IMR-90 (cell line): ENCODE measurements at regions not wholly inside any gene's neighbourhood (a gene's known extent, or its start where the extent isn't known, plus 50 kb on each side); places are given as distances from the start of the nearest gene placed in this dataset.

Experiments
- ATAC-seq: fragments of 200-7000 bp; cut with Tn5 transposase; 2 replicates; pipeline ENCODE4 v1.9.1; 2020; ENCODE audit warnings: low read depth, mild to moderate bottlenecking, moderate library complexity
- BruUV-seq: library from RNA; stranded (reverse); fragments of 400-500 nt; replicated peaks from 2 replicates; lab custom pipeline; 2021; lab: Mats Ljungman, UMichigan
- CTCF ChIA-PET: fragments of 300-600 bp; formaldehyde crosslinking; extraction: SDS; loops from one replicate; lab custom pipeline; 2021; ENCODE audit warnings: antibody characterized with exemption; lab: Yijun Ruan, JAX
- POLR2A ChIA-PET: fragments of 300-600 bp; sonication (Branson Sonifier 250); formaldehyde crosslinking; loops from one replicate; lab custom pipeline; 2022; ENCODE audit warnings: antibody characterized with exemption; ENCODE audit not compliant: unreplicated experiment; lab: Charles Lee
- DNase-seq: peaks from one replicate; pipeline ENCODE4 v3.0.0; 2013
- H2AFZ ChIP-seq: replicated peaks from 2 replicates; pipeline ENCODE3; 2013; ENCODE audit warnings: low read length, mild to moderate bottlenecking; ENCODE audit not compliant: poor library complexity
- H2AK5ac ChIP-seq: 2 replicates; pipeline ENCODE4 v1.6.1; 2013; ENCODE audit warnings: low read depth, low read length, inconsistent platforms
- H2AK9ac ChIP-seq: replicated peaks from 2 replicates; pipeline ENCODE3; 2013; ENCODE audit warnings: mild to moderate bottlenecking, low read depth, low read length, moderate library complexity; ENCODE audit not compliant: poor library complexity
- H2BK120ac ChIP-seq: 2 replicates; pipeline ENCODE4 v1.6.1; 2013; ENCODE audit warnings: low read depth, low read length, inconsistent platforms
- H2BK15ac ChIP-seq: 3 replicates; pipeline ENCODE4 v1.6.1; 2013; ENCODE audit warnings: low read depth, low read length, inconsistent platforms
- H2BK20ac ChIP-seq: 2 replicates; pipeline ENCODE4 v1.6.1; 2013; ENCODE audit warnings: low read depth, mild to moderate bottlenecking, inconsistent platforms, low read length, moderate library complexity
- H2BK5ac ChIP-seq: 2 replicates; pipeline ENCODE4 v1.6.1; 2013; ENCODE audit warnings: mild to moderate bottlenecking, low read depth, low read length, inconsistent platforms; ENCODE audit not compliant: poor library complexity, severe bottlenecking
- H3K14ac ChIP-seq: replicated peaks from 2 replicates; pipeline ENCODE4 v1.6.1; 2013; ENCODE audit warnings: low read depth, low read length, inconsistent platforms
- H3K18ac ChIP-seq: 2 replicates; pipeline ENCODE4 v1.6.1; 2013; ENCODE audit warnings: low read depth, low read length, control low read depth
- H3K23ac ChIP-seq: 2 replicates; pipeline ENCODE4 v1.6.1; 2013; ENCODE audit warnings: low read depth, low read length, inconsistent platforms
- H3K27ac ChIP-seq: 2 replicates; pipeline ENCODE4 v1.5.1; 2013; ENCODE audit warnings: mild to moderate bottlenecking, control low read depth, low read length; ENCODE audit not compliant: insufficient read depth
- H3K27me3 ChIP-seq: 2 replicates; pipeline ENCODE4 v1.6.1; 2013; ENCODE audit warnings: low read length; ENCODE audit not compliant: control insufficient read depth, insufficient read depth
- H3K36me3 ChIP-seq: 2 replicates; pipeline ENCODE4 v1.6.1; 2013; ENCODE audit warnings: low read length, mixed read lengths; ENCODE audit not compliant: control insufficient read depth, insufficient read depth
- H3K4ac ChIP-seq: 2 replicates; pipeline ENCODE4 v1.6.1; 2013; ENCODE audit warnings: low read depth, low read length, inconsistent platforms
- H3K4me1 ChIP-seq: 2 replicates; pipeline ENCODE4 v1.6.1; 2013; ENCODE audit warnings: low read length, mixed read lengths; ENCODE audit not compliant: control insufficient read depth, insufficient read depth
- H3K4me2 ChIP-seq: 2 replicates; pipeline ENCODE4 v1.6.1; 2013; ENCODE audit warnings: low read depth, mild to moderate bottlenecking, control low read depth, low read length, moderate library complexity
- H3K4me3 ChIP-seq: 2 replicates; pipeline ENCODE4 v1.5.1; 2013; ENCODE audit warnings: low read depth, mild to moderate bottlenecking, control low read depth, low read length, moderate library complexity; ENCODE audit not compliant: insufficient read depth
- H3K56ac ChIP-seq: 2 replicates; pipeline ENCODE4 v1.6.1; 2013; ENCODE audit warnings: low read length, inconsistent platforms; ENCODE audit not compliant: insufficient read depth; ENCODE audit errors: extremely low read depth
- H3K79me1 ChIP-seq, 2 experiments: 2 replicates each; pipeline ENCODE4 v1.6.1; 2013; ENCODE audit warnings: low read length in 2 of 2, inconsistent platforms in 1 of 2, low read depth in 1 of 2
- H3K9ac ChIP-seq: 2 replicates; pipeline ENCODE4 v1.6.1; 2013; ENCODE audit warnings: low read depth, low read length, control low read depth
- H3K9me1 ChIP-seq: 2 replicates; pipeline ENCODE4 v1.6.1; 2013; ENCODE audit warnings: low read length, inconsistent platforms; ENCODE audit not compliant: insufficient read depth
- H3K9me3 ChIP-seq: 2 replicates; pipeline ENCODE4 v1.6.1; 2013; ENCODE audit warnings: low read length; ENCODE audit not compliant: control insufficient read depth, insufficient read depth
- H4K20me1 ChIP-seq: 2 replicates; pipeline ENCODE4 v1.6.1; 2013; ENCODE audit warnings: low read length, inconsistent platforms; ENCODE audit not compliant: insufficient read depth
- H4K5ac ChIP-seq: 2 replicates; pipeline ENCODE4 v1.6.1; 2013; ENCODE audit warnings: mild to moderate bottlenecking, low read depth, low read length, control low read depth
- H4K8ac ChIP-seq, 2 experiments: 2 replicates each; pipeline ENCODE4 v1.6.1; 2013; ENCODE audit warnings: low read depth in 2 of 2, low read length in 2 of 2, control low read depth in 1 of 2, inconsistent platforms in 1 of 2
- H4K91ac ChIP-seq: 2 replicates; pipeline ENCODE4 v1.6.1; 2013; ENCODE audit warnings: low read depth, low read length, inconsistent platforms; ENCODE audit not compliant: insufficient read depth
- BHLHE40 ChIP-seq: fragments of 150-350 bp; IDR thresholded peaks from 2 replicates; pipeline ENCODE4 v1.6.1; 2016; ENCODE audit warnings: mild to moderate bottlenecking, low read depth, low read length
- CEBPB ChIP-seq: IDR thresholded peaks from 2 replicates; pipeline ENCODE4 v1.6.1; 2012; ENCODE audit warnings: low read depth, low read length, improper control_type of control experiment
- CTCF ChIP-seq: conservative IDR thresholded peaks from 2 replicates; pipeline ENCODE4 v1.5.1; 2012; ENCODE audit warnings: mild to moderate bottlenecking, low read depth, low read length, improper control_type of control experiment
- ELK1 ChIP-seq: fragments of 150-350 bp; IDR thresholded peaks from 2 replicates; pipeline ENCODE4 v1.6.1; 2016; ENCODE audit warnings: low read depth, mild to moderate bottlenecking, low read length, moderate library complexity, borderline replicate concordance
- FOS ChIP-seq: fragments of 150-350 bp; IDR thresholded peaks from 2 replicates; pipeline ENCODE4 v1.6.1; 2016; ENCODE audit warnings: low read depth, low read length
- MAZ ChIP-seq: IDR thresholded peaks from 2 replicates; pipeline ENCODE4 v1.6.1; 2012; ENCODE audit warnings: low read depth, mild to moderate bottlenecking, low read length, improper control_type of control experiment, moderate library complexity, borderline replicate concordance
- RAD21 ChIP-seq: IDR thresholded peaks from 2 replicates; pipeline ENCODE4 v1.6.1; 2012; ENCODE audit warnings: low read length, improper control_type of control experiment
- RFX5 ChIP-seq: IDR thresholded peaks from 2 replicates; pipeline ENCODE4 v1.8.0; 2012; ENCODE audit warnings: low read depth, mild to moderate bottlenecking, low read length, moderate library complexity
- SMC3 ChIP-seq: fragments of 150-350 bp; IDR thresholded peaks from 2 replicates; pipeline ENCODE4 v1.6.1; 2016; ENCODE audit warnings: low read depth, mild to moderate bottlenecking, antibody characterized with exemption, low read length, moderate library complexity
- USF2 ChIP-seq: fragments of 150-350 bp; IDR thresholded peaks from 2 replicates; pipeline ENCODE4 v1.6.1; 2017; ENCODE audit warnings: mild to moderate bottlenecking, antibody characterized with exemption, low read length, low read depth
- WGBS, 2 experiments: methylation state at CpG; one replicate each; pipeline versions ENCODE4 v1.1.5 to v1.1.7; 2013; ENCODE audit warnings: missing lambda C conversion rate in 2 of 2; ENCODE audit not compliant: insufficient read length in 1 of 2; ENCODE audit errors: extremely low coverage in 2 of 2; 5-methylcytosine and 5-hydroxymethylcytosine counted together
- dilution Hi-C: fragments of 300-500 bp; cut with HindIII; formaldehyde crosslinking; loops from one replicate; pipeline ENCODE4 v1.14.3; 2018; ENCODE audit warnings: low sequenced_read_pairs; ENCODE audit not compliant: unreplicated experiment
- in situ Hi-C: fragments of 300-500 bp; cut with MboI; formaldehyde crosslinking; loops from 3 replicates; pipeline ENCODE4 v1.14.3; 2019; ENCODE audit warnings: low sequenced_read_pairs, inconsistent platforms, mixed read lengths
- intact Hi-C: fragments of 100-400 bp; cut with micrococcal nuclease; formaldehyde crosslinking; loops from 2 replicates; pipeline ENCODE4 v1.10.0; 2022

- no peak for TF ChIP-seq CEBPB
These were observed 79.4 kb downstream of the CEBPB start (continued) for GRCh38 chr20:50270034-50270395.

GRCh38 chr20:50270569-50270968 is 79.9 kb downstream of the CEBPB start:
- ChIA-PET CTCF (no interaction called here), POLR2A (no interaction called here)
- Histone ChIP-seq H2AK5ac (0 out of 2 replicates have a peak overlapping the region, but pooled peaks have one; percentile 37), H2BK15ac (no peak overlapping the region), H4K91ac (no peak overlapping the region), H4K20me1 (no peaks in the 10 kb centered on the region; the same call in 1 of the 2 replicates), H4K8ac (no peak overlapping the region), H2AFZ (no peak overlapping the region), H3K79me1 (no peaks in the 10 kb centered on the region), H2BK120ac (no peak overlapping the region), H3K56ac (no peak overlapping the region), H3K4me3 (no peak overlapping the region), H3K9me3 (no peaks in the 10 kb centered on the region), H2BK20ac (no peak overlapping the region), H3K27me3 (no peaks in the 10 kb centered on the region), H3K36me3 (no peaks in the 10 kb centered on the region), H3K9me1 (peaks cover 4% of the 10 kb centered on the region), H4K5ac (no peak overlapping the region), H2AK9ac (no peak overlapping the region), H3K4me2 (no peak overlapping the region), H3K9ac (no peak overlapping the region), H2BK5ac (no peak overlapping the region), H3K14ac (no peak overlapping the region), H3K27ac (no peak overlapping the region), H3K23ac (no peak overlapping the region), H3K4me1 (peaks cover 6% of the 10 kb centered on the region; the same call in 1 of the 2 replicates), H3K18ac (no peak overlapping the region), H3K4ac (no peak overlapping the region)
- DNase-seq (no peak), ATAC-seq (no peak)
- 95% methylated on average over 15 of the region's 19 CpGs; no CpG with 5 or more reads in 1 of the 2 experiments for WGBS, 2 experiments
- BruUV-seq, result no TSS peak
- intact Hi-C loops, result no loop called here
- TF ChIP-seq USF2, result no peak
- TF ChIP-seq BHLHE40, result no peak
- no peak for TF ChIP-seq RAD21
- TF ChIP-seq FOS, result no peak
- no peak for TF ChIP-seq ELK1
- no peak for TF ChIP-seq RFX5
- no peak for TF ChIP-seq MAZ
- TF ChIP-seq SMC3, result no peak
- TF ChIP-seq CTCF, result no peak
- no peak for TF ChIP-seq CEBPB
- in situ Hi-C loops, result no loop called here
- dilution Hi-C loops, result no loop called here
